ENCODE measurements at regions not wholly inside any gene's neighbourhood (a gene's known extent, or its start where the extent isn't known, plus 50 kb on each side); places are given as distances from the start of the nearest gene placed in this dataset.

DNA sequence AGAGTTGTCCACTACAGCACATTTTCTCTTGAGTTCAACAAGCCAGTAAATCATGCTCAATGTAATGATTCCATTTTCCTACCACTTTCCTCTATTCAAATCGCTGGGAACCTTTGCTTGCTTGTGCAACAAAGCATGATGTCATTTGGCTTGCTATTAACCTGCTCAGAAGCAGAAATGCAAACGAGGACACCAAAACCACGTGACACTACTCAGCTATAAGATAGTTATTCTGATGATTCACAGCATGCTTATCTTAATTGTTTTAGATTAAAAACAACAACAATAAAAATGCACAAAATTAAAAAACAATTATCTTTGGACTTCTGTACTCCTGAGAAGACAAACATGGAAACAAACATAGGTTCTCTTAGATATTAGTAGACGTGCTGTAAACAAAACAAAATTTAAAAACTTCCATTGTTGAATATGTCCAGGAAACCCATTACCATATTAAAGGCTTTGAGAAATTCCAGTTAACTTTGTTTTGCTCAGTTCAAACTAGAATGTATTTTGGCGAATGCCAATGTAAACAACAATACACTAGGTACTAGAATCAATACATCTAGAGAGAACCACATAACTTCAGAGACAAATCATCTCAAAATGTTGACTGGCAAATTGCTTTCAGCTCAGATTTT, 77.5 kb upstream of the KRAS start:
- no peak overlapping the region for H3K23ac ChIP-seq (ENCODE audit: insufficient read length)
- H3K4me2 ChIP-seq (ENCODE audit: insufficient read depth in 1 of 2, low read depth in 2 of 2, low read length in 2 of 2), result no peak overlapping the region
- no peaks in the 10 kb centered on the region for H3K79me1 ChIP-seq (ENCODE audit: low read depth, low read length)
- H3K23me2 ChIP-seq (ENCODE audit: low read depth, low read length), result no peaks in the 10 kb centered on the region
- WGBS, 2 experiments (ENCODE audit: extremely low coverage in 1 of 2, insufficient coverage in 1 of 2, insufficient read length in 1 of 2, insufficient replicate concordance in 2 of 2, low coverage in 1 of 2, low lambda C conversion rate in 2 of 2, missing lambda C conversion rate in 1 of 2), result 74% methylated on average over 5 of the region's 5 CpGs; no CpG with 5 or more reads in 1 of the 2 experiments
- H2BK5ac ChIP-seq (ENCODE audit: low read depth, low read length), result no peak overlapping the region
- H2BK15ac ChIP-seq (ENCODE audit: low read length), result no peak overlapping the region
- no peaks in the 10 kb centered on the region for H3K4me1 ChIP-seq (replicated peaks in 1 of 4; ENCODE audit: control insufficient read depth in 3 of 4, insufficient read depth in 4 of 4, low read length in 3 of 4)
- H3K9me3 ChIP-seq (ENCODE audit: insufficient read depth in 2 of 2, low read depth in 1 of 2, low read length in 1 of 2), result no peaks in the 10 kb centered on the region
- ChIA-PET POLR2A (ENCODE audit: partially characterized antibody) (interaction anchor here (0.6 kb wide), 1 partner anchor 973 kb away, joined by 3 read pairs; no protein-coding TSS in a partner anchor), CTCF (ENCODE audit: partially characterized antibody) (interaction anchor here (2.0 kb wide), 1 partner anchor 9 kb away, joined by 5 read pairs; no protein-coding TSS in a partner anchor)
- DNase-seq (ENCODE audit: low read depth in 1 of 2, low spot score in 2 of 2), result no peak
- no peak overlapping the region for H2AK5ac ChIP-seq (ENCODE audit: low read depth, low read length)
- no peak overlapping the region for H4K91ac ChIP-seq (replicated peaks; ENCODE audit: insufficient read length, low read length)
- no peak overlapping the region for H3K14ac ChIP-seq (ENCODE audit: insufficient read length)
- H4K8ac ChIP-seq (ENCODE audit: extremely low read depth, insufficient read depth, low read length), result no peak overlapping the region
- H2BK120ac ChIP-seq (replicated peaks; ENCODE audit: low read depth, low read length), result no peak overlapping the region
- H3K27me3 ChIP-seq (replicated peaks in 1 of 4; ENCODE audit: control insufficient read depth in 3 of 4, extremely low read depth in 1 of 4, insufficient read depth in 3 of 4, low read length in 3 of 4), result no peaks in the 10 kb centered on the region
- no peak overlapping the region for H2BK12ac ChIP-seq (ENCODE audit: low read depth, low read length)
- no peak overlapping the region for H2AFZ ChIP-seq (ENCODE audit: low read length)
- no peak overlapping the region for H3K4ac ChIP-seq (replicated peaks; ENCODE audit: insufficient read length, low read depth, low read length)
- H4K20me1 ChIP-seq (replicated peaks in 1 of 2; ENCODE audit: control insufficient read depth in 1 of 2, insufficient read depth in 2 of 2, low read length in 2 of 2), result no peaks in the 10 kb centered on the region
- H3K4me3 ChIP-seq (ENCODE audit: extremely low read depth in 1 of 4, insufficient read depth in 2 of 4, low read depth in 3 of 4, low read length in 4 of 4), result no peak overlapping the region
- H3K18ac ChIP-seq (ENCODE audit: extremely low read depth, low read length), result no peak overlapping the region
- H3K9ac ChIP-seq (replicated peaks in 1 of 4; ENCODE audit: extremely low read depth in 1 of 4, low read depth in 3 of 4, low read length in 3 of 4), result no peak overlapping the region
- H3K36me3 ChIP-seq (ENCODE audit: control insufficient read depth in 2 of 4, insufficient read depth in 4 of 4, low read length in 3 of 4), result no peaks in the 10 kb centered on the region
- H3K27ac ChIP-seq (ENCODE audit: low read depth, low read length), result no peak overlapping the region
- H3K56ac ChIP-seq (replicated peaks; ENCODE audit: insufficient read length, low read depth, low read length), result no peak overlapping the region
- H3K79me2 ChIP-seq (ENCODE audit: control insufficient read depth in 1 of 2, insufficient read depth in 2 of 2, low read length in 2 of 2), result no peaks in the 10 kb centered on the region
- H4K5ac ChIP-seq (ENCODE audit: insufficient read length, low read depth, low read length), result no peak overlapping the region
- FAIRE-seq, result no peak
- no peak for TF ChIP-seq POLR2AphosphoS5 (IDR thresholded peaks at IDR 0.05; ENCODE audit: low read depth, low read length)
- no peak for TF ChIP-seq SIX5 (IDR thresholded peaks at IDR 0.05; ENCODE audit: low read depth, low read length)
- H2BK20ac ChIP-seq (ENCODE audit: low read length), result no peak overlapping the region

Measured in H1 (cell line).